ENCODE measurements at regions not wholly inside any gene's neighbourhood (a gene's known extent, or its start where the extent isn't known, plus 50 kb on each side); places are given as distances from the start of the nearest gene placed in this dataset.

- no peak for DNase-seq
Observed at GRCh38 chr5:33334829-33335228, 105.9 kb upstream of the TARS1 start.

- no peak for DNase-seq
Observed at GRCh38 chr5:33336891-33337636, 103.7 kb upstream of the TARS1 start.

DNA sequence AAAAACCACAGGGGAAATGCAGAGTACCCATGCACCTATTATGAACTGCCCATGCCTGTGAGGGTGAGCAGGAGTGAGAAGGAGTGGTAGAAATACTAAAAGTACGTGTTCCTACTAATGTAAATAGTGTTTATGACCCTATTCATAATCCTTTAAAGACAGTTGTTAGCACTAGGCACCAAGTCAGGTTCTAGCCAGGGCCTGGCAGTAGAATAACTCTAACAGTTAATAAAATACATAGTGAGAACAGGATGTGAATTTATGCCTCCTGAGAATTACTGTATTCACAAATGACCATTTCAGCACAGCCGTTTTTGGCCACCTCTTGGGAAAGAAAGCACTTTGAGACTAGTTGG lies 103.2 kb upstream of the TARS1 start:
- DNase-seq, result no peak

DNA sequence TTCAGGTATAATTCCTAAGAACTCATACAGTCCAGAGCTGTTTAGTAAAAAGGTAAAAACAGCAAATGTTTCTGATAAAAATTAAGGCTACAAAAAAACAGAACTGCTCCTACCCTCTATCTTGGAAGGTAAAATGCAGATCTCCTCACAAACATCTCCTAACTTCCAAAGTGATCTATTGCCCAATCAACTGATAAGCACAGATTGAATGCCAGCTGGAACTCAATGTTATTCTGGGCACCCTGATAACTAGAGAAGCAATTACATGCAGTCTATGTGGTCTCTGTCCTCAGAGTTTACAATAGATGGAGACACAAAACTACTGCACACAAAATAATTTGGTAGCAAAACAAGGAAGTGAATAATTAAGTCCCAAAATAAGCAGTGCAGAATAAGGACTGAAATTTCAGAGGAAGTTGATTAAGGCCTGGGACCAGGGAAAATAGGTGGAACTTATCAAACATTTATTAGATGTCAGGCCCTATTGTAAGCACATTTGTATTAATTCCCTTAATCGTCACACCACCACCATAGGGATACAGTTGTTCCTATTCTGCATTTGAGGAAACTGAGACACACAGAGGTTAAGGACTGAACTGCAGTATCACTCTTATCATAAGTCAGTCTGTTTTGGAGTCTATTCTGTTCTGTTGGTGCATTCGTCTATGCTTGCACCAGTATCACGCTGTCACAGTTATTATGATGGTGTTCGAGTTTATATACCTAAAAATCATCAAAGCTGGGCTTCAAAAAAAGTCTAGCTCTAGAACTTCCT lies 102.2 kb upstream of the TARS1 start:
- DNase-seq, result peak; percentile 11

DNA sequence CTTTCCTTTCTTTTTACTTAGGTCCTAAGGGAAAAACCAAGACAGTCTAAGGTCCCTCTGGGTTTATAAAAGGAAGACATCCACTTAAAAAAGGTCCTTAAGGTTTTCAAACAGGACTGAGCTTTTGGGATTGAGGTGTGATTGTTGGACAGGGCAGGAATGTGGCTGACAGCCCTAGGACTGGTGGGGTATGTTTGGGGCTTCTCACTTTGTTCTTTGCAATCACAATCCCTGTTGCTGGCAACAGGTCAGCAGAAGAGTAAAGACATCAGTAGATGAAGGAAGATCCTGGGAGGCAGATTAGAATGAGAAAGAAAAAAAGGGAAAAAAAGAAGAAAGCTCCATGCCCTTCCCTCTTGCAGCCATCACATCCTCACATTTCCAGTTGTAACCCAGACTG lies 101.4 kb upstream of the TARS1 start:
- no peak for DNase-seq

DNA sequence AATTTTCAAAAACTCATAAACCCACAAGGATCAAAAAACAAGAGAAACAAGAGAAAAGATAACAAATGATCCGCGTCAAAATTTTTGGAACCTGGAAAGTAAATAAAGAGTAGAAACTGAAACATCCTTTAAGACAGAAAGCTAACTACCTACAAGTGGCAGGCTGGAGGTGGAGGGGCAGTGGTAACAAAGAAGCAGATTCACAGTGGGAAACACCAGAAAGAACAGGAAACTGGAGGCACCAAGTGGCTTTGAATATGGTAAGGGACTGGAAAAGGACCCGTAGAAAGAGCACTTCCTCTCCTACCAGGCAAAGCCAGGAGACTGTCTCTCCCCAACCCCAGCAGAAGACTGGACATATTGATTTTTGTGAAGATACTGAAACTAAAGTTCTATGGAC lies 100.6 kb upstream of the TARS1 start:
- no peak for DNase-seq

DNA sequence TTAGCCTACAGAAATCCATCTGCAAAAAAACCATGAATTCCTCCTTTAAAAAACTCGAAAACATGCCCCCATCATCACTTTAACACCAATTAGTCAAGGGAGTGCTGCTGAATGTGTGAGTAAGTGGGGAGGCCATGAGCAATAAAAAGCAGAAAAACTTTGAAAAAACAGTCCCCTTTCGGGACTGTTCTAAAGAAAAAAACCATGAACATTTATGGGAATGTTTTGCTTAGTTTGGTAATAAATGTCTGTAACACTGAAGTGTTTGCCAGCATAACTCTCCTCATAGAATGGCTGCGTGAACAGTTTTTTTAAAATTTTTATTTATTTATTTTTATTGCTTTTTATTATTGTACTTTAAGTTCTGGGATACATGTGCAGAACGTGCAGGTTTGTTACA lies 99.4 kb upstream of the TARS1 start:
- no peak for DNase-seq

GRCh38 chr5:33343676-33344327 lies 97.0 kb upstream of the TARS1 start:
- no peak for DNase-seq

DNA sequence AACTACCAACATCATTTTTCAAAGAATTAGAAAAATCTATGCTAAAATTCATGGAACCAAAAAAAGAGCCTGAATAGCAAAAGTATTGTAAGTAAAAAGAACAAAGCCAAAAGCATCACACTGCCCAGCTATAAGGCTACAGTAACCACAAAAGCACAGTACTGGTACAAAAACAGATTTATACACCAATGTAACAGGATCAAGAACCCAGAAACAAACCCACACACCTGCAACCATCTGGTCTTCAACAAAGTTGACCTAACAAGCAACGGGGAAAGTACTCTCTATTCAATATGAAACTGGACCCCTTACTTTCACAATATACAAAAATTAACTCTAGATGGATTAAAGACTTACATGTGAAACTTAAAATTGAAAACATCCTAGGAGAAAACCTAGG lies 94.2 kb upstream of the TARS1 start:
- no peak for DNase-seq

DNA sequence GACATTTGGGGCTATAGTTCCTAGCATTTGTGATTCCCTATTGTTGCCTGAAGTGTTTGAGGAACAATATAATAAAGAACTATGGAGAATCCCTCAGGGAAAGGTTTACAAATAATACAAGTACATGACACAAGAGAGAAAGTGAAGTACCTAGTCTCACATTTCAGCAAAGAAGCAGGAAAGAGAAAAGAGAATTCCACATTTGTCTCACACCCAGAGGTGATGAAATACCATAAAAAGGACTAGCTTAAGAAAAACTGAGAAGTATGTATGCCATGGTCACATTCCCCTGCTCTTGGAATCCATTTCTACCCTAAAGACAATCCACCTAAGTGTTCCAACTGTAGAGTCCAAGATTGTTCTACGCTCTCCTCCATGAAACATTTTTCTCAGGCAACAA lies 79.0 kb upstream of the TARS1 start:
- no peak for DNase-seq

DNA sequence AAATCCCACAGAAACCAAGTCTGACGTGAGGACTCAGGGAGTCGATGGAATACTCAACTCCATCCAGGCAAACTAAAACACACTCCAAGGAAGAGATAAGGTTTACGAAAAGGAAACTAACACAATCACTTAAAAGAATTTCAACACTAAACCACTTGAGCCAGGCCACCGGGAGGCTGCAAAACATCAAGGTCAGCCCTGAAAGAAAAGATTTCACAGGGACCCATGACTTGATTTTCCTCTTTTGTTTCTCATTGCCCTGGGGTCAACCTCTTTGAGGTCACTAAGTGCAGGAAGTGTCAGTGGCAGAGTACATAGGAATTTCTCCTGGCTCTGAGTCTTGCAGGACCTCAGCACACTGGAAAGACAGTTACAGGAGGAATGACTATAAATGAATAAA lies 77.8 kb upstream of the TARS1 start:
- no peak for DNase-seq

GRCh38 chr5:33363537-33363936 lies 77.2 kb upstream of the TARS1 start:
- DNase-seq, result no peak

DNA sequence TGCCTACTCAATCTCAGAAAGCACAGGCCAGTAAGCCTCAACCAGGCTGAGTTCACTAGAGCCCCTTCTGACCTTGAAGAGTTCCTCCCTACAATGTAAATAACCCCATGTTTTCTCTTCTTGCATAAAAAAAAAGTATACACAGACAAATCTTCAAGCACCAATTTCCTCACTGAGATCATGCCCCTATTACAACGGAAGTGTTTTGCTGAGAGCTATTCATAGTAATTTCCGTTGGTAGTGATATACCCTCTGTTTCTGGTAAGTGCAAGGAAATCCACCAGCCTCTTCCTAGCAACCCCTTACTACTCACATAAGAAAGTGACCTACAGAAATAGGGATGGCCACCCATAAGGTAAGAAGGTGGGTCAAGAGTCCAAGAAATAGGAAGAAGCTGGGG lies 76.4 kb upstream of the TARS1 start:
- no peak for DNase-seq

GRCh38 chr5:33367416-33367815 lies 73.3 kb upstream of the TARS1 start:
- DNase-seq, result no peak

DNA sequence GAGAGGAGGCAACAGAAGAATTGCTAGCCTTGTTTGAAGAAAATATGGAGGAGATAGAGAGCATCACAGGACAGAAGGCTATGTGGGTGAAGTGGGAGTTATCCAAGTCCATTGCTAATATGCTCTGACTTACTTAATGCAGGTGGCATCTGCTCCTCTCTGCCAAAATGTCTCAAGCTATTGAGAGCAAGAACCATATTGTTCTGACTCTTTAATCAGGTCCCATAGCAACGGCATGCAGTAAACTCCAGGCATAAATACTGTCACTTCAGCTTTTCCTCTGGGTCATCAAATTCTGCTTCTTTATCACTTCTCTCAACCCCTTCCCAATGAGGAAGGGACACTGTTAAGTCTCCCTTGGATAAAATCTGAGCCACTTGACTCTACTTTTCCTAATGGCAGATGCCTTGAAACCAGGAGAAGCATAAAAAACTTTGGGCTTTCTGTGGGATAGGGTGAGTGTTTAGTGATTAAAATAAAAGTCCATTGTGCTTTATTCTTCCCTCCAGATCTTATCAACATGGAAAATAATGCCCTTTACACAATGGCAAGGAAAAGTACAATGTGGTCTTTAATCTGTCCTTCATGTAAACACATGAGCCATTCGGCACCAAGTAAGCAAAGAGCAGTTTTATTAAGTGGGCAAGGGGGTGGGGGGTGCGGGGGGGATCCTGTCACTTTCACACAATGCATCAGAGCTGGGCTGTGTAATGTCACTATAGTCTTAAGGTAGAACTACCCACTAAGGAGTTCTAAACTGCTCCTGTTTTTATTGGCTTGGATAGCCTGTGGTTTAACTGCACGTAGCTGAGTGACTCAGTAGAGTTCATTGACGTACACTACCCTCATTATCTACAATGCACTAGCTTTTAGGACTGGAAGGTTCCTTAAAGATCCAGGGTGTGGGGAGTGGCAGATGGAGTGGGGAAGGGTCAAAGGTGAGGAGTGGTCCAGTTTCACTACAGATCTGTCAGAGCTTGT lies 71.0 kb upstream of the TARS1 start:
- DNase-seq, result peak; percentile 44

DNA sequence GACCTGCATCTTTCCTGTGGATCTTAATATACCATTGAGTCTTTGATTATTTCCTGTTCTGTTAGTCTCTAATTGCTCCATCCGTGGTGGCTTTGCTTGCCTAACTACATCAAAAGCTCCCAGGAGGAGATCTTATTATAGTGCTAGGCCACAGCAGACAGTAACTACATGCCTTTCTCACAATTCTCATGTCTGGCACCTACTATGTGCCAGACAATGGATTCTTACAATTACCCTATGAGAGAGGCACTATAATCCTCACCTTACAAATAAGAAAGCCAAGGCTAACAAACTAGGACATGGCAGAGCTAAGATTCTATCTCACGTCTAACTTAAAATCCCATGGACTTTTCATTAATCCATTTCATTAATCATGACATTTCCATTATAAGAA lies 70.3 kb upstream of the TARS1 start:
- DNase-seq, result no peak

- DNase-seq, result no peak
Observed at GRCh38 chr5:33371660-33372059, 69.1 kb upstream of the TARS1 start.

- DNase-seq, result peak; percentile 25
Observed at GRCh38 chr5:33372721-33373472, 67.9 kb upstream of the TARS1 start.

DNA sequence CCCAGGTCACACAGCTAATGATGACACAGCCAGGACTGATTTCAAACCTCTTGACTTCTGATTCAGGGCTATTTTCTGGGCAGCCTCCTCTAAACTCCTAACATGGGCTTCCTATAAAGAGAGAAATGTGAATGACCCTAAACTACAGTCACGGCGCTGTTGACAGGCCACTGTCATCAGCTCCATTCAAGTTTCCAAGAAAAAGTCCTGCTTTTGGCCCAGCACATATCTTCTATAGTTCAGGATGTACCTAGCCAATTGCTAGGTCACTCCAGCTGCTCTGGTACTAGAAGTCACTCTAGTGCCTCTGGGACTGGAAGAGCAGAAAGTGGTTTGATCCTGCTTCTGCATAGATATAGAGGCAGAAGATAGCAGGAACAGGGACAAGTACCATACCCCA lies 64.9 kb upstream of the TARS1 start:
- no peak for DNase-seq

DNA sequence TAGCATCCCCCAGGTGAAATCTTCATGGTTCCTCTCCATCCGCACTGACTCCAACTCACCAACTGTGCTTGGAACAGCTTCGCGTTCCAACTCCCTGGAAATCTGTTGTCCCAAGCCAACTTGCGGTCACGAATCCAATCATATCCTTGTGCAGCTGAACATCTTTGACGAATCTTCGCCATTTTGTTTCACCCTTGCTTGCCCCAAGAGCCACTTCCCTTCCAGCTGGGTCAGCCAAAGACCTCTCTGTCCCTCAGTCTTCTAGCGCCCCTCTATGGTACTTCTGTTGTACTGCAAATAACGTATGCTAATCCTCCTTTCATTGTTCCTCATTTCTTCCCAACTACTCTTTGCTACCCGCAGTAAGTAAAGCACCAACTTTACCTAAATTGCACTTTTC lies 61.0 kb upstream of the TARS1 start:
- DNase-seq, result peak; percentile 79

DNA sequence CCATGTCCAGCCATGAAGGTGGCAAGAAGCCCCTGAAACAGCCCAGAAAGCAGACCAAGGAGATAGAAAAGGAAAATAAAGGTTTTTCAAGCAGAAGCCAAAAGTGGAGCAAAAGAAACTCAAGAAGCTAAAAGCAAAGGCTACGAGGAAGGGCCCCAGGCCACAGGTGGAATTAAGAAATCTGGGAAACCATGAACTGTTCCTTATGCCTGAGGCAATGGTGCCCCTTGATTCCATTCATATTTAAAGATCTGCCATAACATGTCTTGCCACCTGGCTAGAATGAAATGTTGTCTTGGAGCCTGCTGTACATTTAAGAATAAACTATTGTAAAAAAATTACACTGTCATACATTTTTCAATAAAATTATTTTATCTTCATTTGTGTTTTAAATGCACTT lies 59.5 kb upstream of the TARS1 start:
- DNase-seq, result no peak
